Stimulated activated CD8-positive, alpha-beta memory T cell treated with anti-CD3 and anti-CD28 coated beads, Interleukin-12 subunit alpha, Interleukin-12 subunit beta, amount 100 ng/mL, for 24 hours (primary cell): ENCODE measurements at regions not wholly inside any gene's neighbourhood (a gene's known extent, or its start where the extent isn't known, plus 50 kb on each side); places are given as distances from the start of the nearest gene placed in this dataset.

Source experiments
- DNase-seq: peaks from one replicate; pipeline ENCODE4 v3.0.0-alpha.2; 2020; ENCODE audit errors: extremely low read depth

DNA sequence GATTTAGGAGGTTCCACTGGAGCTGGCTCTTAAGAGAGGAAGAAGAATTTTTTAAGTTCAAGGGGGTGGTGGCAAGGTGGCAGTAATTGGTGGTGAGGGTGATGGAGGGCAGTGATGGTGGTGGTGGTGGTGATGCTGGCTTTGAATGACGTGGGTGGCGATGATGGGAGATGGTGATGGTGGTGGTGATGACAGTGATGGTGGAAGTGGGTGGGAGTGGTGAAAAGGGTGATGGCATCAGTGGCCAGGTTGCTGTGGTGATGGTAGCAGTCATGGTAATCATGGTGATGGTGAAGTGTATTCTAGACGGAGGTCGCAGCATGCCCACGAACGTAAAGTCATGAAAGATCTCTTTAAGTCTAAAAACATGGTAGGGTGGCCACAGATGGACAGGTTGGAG, 197.3 kb downstream of the PTEN start:
- DNase-seq, result no peak

DNA sequence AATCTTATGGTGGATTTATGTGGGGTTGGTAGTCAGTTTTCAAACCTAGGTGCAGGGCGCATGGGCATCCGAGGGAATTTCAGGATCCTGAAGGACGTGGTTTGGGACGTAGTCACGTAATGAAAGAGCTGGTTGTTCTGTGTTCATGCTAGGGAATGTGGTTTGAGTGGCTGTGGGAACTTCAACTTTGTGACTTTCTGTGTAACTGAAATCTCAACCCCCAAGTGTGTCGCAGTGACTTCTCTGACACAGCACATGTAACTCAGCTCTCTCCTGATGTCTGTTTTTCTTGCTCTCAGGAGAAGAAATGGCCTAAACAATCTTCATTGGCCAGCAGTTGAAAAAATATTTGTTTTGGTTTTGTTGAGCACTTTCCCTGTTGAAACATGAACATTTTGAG, 199.0 kb downstream of the PTEN start:
- DNase-seq, result no peak

DNA sequence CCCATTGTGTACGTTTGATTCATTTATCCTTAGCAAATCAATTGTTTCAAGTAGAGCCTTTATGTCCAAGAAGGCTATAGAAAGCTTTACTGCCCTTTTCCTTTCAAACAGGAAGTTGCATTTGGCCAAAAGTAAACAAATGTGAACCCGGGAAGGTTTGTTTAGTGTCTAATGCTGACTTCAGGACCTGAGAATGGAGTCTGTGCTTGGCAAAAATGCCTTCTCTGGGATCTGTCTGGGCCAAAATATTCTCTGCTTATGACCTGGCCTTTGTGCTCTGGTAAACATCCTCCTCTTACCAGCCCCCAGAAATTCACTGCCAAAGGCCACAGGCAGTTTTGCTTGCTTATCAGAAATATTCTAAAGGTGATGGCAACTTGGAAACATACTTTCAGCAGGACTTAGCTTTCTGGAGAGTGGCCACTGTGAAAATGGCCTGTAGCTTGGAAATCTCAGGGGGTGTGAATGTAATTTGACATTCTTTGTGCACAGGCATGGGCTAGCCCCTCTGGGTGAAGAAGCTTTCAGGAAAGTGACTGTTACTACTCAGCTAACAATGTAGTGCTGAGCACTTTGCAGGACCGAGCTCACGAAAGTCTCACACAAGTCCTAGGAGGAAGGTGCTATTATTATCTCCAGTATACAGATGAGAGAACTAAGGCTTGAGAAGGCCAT, 199.5 kb downstream of the PTEN start:
- no peak for DNase-seq

DNA sequence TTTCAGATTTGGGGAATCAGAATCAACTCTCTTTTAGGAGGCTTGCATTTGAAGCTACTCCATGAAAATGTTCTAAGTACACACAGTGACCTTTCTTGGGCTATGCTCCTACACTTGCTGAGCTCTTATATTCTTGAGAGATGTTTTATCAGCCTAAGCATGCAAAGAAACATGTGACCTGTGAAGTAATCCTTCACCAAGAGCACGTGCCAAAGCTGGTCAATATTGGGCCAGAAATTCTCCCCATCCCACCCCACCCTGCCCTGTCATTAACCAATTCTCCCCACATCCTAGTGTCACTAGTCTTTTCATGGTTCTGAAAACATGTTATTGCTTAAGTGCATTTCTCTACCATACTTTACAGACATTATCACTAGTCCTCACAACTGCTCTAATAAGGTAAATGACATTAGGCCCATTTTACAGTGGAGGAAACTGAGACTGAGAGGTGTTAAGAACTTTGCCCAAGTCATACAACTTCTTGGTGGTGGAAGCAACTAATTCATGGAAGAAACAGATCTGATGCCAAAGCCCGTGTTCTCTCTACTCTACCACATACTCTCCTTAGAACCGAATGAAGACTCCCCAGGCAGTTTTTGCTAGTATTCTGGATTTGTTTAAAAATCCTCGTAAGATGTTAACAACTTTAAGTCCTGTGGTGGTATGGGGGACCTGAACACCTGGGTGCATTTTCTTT, 200.6 kb downstream of the PTEN start:
- no peak for DNase-seq

DNA sequence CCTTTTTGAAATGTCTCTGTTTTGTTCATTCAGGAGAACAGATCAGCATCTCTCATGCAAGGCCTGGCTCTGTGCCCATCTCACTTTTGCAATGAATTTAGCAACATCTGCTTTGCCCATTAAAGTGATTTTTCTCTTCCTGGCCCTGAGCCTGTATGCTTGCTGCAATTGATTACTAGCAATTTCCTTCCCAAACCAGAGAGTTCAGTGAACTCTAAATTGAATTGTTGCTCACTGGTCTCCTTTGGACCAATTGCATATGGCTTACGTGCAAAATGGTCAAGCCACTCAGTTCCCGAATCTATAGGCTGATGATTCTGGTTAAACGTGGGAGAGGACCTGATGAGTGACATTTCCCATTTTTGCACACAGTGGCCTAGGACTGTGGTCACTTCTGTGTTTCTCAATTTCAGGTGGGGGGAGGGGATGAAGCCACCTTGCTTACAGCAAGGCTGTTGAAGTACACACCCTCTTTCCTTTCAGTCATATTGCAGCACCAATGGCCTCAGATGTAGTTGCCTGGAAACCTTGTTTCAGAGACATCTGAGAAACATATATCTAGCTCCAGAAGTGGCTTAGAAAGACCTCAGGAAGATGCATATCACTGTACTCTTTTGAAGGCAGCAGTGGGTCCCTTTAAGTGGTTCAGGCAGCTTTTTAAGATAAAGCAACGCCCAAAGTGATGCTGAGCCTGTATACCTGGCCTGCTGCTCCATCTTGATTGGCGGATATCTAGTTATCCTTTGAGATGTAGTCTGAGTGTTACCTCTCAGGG, 201.4 kb downstream of the PTEN start:
- DNase-seq, result no peak

DNA sequence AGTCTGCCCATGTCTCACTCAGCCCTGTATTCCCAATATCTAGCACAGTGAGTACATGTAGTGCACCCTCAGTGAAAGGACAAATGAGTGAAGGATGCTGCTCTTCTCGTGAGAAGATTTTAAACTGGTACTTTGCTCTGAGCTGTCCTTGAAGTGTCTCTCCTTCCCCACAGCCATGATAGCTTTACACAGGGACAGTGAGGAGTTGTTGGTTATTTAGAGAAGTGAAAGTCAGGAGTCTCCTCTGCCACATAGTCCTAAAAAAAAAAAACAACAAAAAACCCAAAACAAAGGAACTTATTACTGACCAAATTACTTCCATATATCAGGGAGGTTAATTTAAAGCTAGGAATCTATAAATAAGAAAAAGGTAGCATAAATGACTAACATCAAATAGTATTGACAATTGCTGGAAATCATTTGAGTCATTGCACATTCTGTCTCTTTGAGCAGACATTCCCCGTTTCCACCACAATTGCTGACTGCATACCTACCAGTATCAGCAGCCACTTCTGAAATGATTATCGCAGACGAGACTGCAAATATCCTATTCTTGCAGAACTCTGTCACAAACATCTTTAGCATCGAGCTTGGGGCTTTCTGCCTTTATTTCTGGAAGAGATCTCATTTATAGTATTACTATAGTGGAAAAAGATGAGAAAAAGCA, 202.1 kb downstream of the PTEN start:
- DNase-seq, result no peak

DNA sequence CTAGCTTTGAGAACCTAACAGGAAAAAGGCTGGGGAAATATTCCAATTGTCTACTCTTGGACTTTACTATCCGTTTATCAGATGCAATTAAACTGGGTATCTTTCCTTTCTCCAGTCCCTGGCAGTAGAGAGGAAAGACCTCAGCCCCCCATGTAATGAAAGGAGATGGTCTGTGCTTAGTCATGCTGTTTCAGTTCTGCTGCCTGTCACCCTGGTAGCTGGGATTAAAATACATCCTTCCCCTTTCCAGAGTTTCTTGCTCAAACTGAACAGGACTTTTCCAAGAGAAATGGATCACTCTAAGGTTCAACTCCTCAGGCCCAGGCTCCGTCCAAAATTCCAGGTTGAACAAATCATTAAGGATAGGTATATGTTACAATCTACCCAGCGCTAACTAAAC, 202.9 kb downstream of the PTEN start:
- DNase-seq, result no peak

DNA sequence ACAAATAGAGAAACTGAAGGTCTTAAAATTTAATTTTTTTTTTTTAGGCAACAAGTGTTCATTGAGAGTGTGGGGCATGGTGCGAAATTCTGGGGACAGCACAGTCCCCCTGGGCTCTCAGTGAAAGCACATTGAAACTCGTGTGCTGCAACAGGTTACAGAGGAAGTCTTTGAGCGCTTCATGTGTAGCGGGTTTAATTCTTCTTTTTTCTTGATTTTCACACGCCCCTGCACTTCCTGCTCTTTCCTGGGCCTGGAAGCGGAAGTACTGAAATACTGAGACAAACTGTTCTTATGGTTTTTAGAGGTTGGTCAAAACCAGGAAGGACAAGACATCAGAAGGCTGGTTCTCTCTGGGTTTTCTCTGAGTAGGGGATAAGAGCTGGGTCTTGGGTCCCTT, 203.5 kb downstream of the PTEN start:
- no peak for DNase-seq

DNA sequence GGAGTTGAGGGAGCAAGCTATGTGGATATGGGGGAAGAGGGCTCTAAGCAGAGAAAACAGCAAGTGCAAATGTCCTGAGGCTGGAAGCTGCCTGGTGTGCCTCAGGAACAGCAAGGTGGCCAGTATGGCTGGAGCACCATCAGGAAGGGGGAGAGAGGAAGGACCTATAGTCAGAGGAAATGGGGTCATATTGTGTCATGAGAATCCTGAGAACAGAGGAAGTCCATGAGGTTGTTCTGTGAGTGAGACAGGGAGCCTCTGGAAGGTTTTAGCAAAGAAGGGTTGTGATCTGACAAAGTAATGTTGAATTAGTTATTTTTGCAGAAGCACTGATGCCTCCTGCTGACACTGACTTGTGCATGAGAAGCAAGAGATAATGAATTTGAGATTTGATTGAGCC, 204.3 kb downstream of the PTEN start:
- DNase-seq, result no peak

DNA sequence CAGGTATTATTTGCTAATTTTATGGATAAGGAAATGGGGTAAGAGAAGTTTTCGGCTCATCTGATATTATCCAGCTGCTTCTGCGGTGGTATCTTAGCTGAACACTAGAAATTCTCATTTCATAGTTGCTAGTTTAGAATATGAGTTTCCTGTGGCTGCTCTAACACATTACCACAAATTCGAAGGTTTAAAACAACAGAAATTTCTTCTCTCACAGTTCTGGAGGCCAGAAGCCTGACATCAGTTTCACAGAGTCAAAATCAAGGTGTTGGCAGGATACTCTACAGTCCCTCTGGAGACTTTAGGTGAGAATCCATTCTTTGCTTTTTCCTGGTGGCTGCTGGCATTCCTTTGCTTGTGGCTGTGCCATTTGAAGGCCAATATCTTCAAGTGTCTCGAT, 205.9 kb downstream of the PTEN start:
- DNase-seq, result no peak

DNA sequence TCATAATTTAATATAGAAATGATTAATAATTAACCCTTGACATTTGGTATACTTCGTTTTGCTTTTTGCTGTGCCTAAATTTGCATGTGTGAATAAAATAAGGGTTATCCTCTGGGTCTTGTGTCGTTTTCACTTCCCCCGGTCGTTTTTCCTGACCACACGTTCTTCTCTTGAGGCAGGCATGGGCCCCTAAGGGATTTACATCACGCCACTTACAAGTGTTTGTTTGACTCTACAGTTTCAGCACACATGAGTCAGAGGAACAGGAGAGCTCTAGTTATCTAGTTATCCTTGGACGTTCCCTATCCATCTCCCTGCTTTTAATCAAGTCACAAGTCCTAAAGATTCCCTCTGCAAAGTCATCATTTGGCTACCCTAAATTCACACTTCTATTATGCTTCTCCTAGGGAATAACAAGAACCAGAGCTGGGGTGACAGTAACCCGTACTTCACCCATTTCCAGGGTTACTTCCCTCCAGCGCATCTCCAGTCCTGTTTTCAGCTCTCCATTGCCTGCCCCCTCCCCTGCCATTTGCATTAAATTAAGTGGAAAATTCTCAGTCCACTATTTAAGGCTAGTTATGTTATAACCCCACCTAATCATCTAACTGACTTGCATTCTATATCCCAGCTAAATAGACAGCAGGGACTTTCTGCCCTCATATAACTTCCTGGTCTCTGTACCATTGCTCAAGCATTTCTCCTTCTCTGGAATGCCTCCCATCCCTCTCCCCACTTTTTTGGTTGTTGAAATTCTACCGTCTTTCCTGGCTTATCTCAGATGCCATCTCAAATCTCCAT, 206.9 kb downstream of the PTEN start:
- DNase-seq, result no peak

DNA sequence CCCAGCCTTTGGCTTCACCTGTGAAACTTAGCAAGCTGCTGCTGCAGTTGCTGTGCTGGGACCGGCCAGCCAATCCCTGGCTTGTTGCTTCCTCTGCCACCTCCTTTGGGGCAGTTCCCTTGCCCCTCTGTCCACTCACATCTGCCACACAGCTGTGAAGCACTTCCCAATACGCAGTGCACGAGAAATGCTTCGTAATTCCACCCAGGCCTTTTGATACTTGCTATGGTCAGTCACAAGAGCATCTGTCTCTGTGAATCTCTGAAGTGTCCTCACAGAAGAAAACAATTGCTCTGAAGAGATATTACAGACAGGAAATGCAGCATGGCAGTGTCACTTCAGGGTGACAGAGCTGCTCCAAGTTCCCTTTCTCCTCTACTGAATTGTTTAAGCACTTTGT, 208.5 kb downstream of the PTEN start:
- no peak for DNase-seq

DNA sequence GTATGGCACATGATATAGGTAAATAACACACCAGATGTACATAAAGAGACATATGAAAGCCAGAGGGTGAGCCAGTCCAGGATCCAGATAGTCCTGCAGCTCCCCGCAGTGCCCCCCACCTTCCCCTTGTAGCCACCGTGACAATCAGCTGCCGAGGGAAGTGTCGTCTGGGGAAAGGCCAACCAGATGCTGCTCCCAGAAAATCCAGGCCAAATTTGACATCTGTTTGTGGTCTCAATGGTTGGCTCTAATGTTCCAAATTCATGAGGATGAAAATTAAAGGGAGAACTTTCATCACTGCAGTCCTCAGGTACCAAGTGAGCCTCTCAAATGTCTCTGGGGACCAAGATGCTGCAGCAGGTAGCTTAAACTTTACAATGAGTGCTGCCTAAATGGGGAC, 210.3 kb downstream of the PTEN start:
- no peak for DNase-seq

DNA sequence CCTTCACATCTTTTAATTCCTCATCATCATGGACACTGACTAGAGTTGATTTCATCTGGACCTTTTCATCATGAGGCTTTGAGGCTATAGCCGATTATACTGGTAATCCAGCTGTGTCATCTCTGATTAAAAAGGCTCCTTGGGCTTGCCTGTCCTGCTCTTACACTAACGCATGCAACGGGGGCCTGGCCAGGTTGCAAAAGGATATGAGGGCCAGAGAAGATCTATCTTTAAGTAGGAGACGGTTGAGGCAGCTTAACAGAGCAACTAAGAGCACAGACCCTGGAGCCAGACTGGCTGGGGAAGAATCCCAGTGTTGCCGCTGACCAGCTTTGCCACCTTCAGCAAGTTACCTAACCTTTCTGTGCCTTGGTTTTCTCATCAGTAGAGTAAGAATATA, 211.5 kb downstream of the PTEN start:
- DNase-seq, result no peak

DNA sequence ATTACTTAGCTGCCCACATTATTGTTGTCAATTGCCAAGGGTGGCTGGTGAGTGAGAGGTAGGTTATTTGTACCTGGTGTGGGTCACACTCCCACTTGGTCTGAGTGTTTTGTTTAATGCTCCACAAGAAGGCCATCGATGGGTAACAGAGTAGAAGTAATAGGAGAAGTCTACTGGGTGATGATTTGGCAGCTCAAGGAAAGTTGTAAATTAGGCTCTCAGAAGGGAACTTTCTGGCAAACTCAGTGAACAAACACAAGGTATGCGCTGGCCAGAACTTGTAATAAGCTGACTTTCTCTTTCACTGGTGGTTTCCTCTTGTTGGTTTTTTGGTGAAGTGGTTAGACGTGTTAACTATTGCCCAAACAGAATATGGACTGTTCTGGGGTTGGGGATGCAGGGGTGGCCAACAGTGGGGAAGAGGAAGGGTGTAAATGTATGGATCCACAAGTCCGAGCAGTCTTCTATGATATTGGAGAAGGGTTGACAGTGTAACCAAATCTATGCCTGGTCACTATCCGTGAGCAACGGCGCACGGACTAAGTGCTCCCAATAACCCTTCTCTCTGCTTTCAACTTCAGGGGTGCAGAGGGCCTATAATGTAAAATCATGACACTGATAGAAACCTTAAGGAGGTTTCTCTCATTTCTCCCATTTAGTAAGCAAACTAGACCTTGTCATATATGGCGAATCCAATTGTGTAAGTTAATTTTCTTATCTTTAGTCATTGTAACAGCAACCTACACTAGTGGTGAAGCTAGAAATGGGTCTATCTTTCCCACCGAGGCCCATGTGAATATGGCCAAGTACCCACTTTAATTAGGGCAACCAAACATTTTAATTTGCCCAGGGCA, 212.8 kb downstream of the PTEN start:
- DNase-seq, result no peak

DNA sequence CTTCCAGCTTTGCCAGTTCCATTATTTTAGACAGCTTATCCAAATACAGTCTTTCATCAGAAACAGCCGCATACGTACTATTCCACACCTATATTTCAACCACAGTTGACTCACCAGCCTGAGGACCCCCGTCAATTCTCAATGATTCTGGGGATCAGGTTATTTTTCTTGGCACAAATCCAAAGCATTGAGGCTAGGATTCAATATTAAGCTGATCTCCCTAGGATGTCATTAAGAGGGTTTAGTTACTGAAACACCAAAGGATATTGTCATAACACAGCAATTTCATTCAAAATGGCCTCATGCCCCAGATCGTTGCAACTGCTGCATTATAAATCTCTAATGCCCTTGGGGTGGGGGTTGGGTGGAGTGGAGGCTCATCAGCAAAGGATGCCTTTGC, 214.6 kb downstream of the PTEN start:
- DNase-seq, result no peak

DNA sequence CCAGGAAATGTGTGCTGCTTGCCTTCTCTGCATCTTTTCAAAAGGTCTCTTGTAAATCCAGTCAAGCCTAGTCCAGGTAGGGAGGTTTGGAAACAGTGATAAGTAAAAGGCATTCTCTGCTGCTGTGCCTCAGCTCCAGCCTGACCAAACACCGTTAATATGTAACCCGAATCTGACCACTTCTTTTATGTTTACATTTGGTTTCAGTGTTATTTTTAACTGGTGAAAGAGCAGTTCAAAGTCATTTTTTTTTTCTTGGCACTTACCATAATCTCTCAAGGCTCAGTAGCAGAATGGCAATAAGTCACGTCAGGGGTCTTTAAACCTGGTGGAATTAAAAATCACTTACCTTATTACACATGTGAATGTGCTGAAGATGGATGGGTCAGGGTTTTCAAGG, 216.8 kb downstream of the PTEN start:
- DNase-seq, result no peak

DNA sequence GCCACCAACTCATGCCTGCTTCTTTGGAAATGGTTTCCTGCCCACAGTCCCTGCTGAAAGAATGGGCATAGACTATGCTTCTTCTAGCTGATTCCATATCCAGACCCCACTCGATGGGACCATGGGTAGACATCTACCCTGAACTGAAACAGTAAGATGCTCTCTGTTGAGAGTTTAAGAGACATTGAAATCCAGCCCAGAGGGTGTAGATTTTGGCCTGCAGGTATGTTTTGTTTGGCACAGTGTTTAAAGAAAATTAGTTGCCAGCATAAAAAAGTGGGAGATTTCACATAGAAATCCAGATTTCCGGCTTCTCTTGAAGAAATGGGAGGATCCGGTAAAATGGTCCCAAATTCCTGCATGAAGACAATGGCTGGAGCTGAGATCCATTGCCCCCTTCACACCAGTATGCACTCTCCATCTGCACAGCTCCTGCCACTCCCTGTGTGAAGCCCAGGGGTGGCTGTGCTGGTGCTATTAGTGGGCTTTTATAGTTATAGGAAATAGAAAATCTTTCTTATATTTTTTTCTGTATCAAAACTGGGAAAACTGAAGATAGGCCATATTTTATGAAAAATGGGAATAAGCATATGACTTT, 218.1 kb downstream of the PTEN start:
- DNase-seq, result no peak

DNA sequence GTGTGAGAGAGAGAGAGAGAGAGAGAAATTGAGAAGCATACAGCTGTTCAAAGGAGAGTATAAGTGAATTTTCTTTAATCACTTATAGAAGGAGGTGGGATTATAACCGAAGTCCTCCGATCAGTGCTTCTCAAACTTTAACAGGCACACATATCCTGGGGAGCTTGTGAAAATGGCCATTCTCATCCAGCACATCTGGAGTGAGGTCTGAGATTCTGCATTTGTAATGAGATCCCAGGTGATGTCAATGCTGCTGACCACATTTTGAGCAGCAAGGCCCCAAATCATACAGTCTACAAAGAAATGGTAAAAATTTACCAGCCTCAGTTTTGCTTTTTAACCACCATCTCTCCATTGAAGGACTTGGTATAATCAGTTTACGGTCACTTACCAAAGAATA, 219.0 kb downstream of the PTEN start:
- DNase-seq, result no peak

DNA sequence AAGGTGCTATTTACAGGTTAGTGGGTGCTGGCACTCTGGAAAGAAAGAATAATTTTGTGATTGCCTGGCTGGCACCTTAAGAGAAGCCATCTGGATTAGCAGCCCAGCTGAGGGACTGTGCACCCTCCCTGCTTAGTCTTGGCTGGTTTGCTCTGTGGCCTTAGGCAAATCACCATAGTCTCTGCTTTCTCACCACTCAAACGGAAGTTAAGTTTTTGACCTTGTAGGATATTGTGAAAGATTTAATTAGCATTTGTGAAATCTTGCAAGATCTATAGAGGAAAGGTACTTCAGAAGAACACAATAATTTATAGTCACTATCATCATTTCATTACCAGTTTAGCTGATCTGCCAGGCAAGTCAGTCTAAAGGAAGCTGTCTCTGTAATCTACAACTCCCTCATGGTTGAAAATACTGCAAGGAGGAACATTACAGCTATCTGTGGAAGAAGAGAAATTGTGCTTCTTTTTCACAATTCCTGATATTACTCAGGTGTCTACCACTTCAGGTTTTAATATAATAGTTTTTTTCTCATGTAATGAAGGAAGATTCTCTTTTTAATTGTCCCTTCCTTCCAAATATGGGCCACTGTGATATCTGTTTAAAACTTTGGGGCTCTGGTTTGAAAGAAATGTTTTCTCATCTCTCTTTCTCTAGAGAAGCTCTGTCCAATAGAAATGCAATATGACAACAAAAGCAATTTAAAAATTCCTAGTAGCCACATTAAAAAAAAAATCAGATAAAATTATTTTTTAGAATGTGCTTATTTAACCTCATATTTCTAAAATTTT, 219.6 kb downstream of the PTEN start:
- no peak for DNase-seq
